ENCODE measurements at regions not wholly inside any gene's neighbourhood (a gene's known extent, or its start where the extent isn't known, plus 50 kb on each side); places are given as distances from the start of the nearest gene placed in this dataset.

GRCh38 chr7:9582824-9583223 is 1149.4 kb downstream of the NXPH1 start:
- H3K27ac ChIP-seq: no peak overlapping the region
- H4K20me1 ChIP-seq (ENCODE audit: insufficient read depth): no peaks in the 10 kb centered on the region
- H3K36me3 ChIP-seq (ENCODE audit: low read depth): no peaks in the 10 kb centered on the region
- H3K4me1 ChIP-seq (replicated peaks; ENCODE audit: insufficient read depth): no peaks in the 10 kb centered on the region
- DNase-seq: no peak
- no peaks in the 10 kb centered on the region for H3K9me3 ChIP-seq (ENCODE audit: insufficient read depth, low read depth)
- ChIA-PET CTCF (no interaction called here), POLR2A (ENCODE audit: unreplicated experiment) (no interaction called here)
- TF ChIP-seq, protein P1, sequence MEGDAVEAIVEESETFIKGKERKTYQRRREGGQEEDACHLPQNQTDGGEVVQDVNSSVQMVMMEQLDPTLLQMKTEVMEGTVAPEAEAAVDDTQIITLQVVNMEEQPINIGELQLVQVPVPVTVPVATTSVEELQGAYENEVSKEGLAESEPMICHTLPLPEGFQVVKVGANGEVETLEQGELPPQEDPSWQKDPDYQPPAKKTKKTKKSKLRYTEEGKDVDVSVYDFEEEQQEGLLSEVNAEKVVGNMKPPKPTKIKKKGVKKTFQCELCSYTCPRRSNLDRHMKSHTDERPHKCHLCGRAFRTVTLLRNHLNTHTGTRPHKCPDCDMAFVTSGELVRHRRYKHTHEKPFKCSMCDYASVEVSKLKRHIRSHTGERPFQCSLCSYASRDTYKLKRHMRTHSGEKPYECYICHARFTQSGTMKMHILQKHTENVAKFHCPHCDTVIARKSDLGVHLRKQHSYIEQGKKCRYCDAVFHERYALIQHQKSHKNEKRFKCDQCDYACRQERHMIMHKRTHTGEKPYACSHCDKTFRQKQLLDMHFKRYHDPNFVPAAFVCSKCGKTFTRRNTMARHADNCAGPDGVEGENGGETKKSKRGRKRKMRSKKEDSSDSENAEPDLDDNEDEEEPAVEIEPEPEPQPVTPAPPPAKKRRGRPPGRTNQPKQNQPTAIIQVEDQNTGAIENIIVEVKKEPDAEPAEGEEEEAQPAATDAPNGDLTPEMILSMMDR (conservative IDR thresholded peaks at IDR 0.05): no peak
- no peak for TF ChIP-seq EZH2 (IDR thresholded peaks at IDR 0.05; ENCODE audit: low read depth)
- no peaks in the 10 kb centered on the region for H3K9me2 ChIP-seq (ENCODE audit: insufficient read depth)
- H3K4me2 ChIP-seq: no peak overlapping the region
- H3K4me3 ChIP-seq: no peak overlapping the region
- no peak overlapping the region for H2AFZ ChIP-seq
- intact Hi-C loops (cut with micrococcal nuclease; ENCODE audit: unreplicated experiment): no loop called here
- H3K27me3 ChIP-seq (ENCODE audit: insufficient read depth, low read depth): no peaks in the 10 kb centered on the region
- no peaks in the 10 kb centered on the region for H3F3A ChIP-seq (ENCODE audit: insufficient read depth, low read depth)
- no peaks in the 10 kb centered on the region for H3K79me2 ChIP-seq (ENCODE audit: low read depth)
- no TSS peak for BruUV-seq (replicated peaks)

DNA sequence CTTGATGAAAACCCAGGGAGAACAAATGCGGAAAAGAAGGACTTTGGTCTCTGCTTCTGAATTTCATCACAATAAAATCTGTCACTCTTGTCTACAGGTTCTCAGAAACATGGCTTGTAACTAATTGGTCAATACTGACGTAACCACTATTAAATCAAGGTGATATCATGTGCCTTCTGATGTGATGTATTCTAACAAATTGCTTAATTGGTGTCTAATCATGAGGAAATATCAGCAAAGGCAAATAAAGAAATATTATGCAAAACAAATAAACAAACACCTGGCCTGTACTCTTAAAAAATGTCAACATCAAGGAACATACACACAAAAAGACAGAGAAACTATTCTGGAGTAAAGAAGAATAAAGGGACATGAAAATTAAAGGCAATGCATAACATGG is 1165.0 kb downstream of the NXPH1 start:
- POLR2A ChIA-PET (ENCODE audit: unreplicated experiment): no interaction called here
- Histone ChIP-seq H3K27ac (no peak overlapping the region), H3F3A (ENCODE audit: insufficient read depth, low read depth) (no peaks in the 10 kb centered on the region), H3K9me3 (ENCODE audit: insufficient read depth, low read depth) (no peaks in the 10 kb centered on the region), H3K4me1 (replicated peaks; ENCODE audit: insufficient read depth) (no peaks in the 10 kb centered on the region), H3K9me2 (ENCODE audit: insufficient read depth) (no peaks in the 10 kb centered on the region), H3K79me2 (ENCODE audit: low read depth) (no peaks in the 10 kb centered on the region), H3K4me3 (no peak overlapping the region), H3K4me2 (no peak overlapping the region), H4K20me1 (ENCODE audit: insufficient read depth) (no peaks in the 10 kb centered on the region), H3K36me3 (ENCODE audit: low read depth) (no peaks in the 10 kb centered on the region), H3K27me3 (ENCODE audit: insufficient read depth, low read depth) (no peaks in the 10 kb centered on the region), H2AFZ (no peak overlapping the region)
- intact Hi-C loops (cut with micrococcal nuclease; ENCODE audit: unreplicated experiment): no loop called here
- DNase-seq: no peak
- CTCF ChIA-PET: no interaction called here
- no TSS peak for BruUV-seq (replicated peaks)
- TF ChIP-seq, protein P1 (conservative IDR thresholded peaks at IDR 0.05): no peak
- no peak for TF ChIP-seq EZH2 (IDR thresholded peaks at IDR 0.05; ENCODE audit: low read depth)

DNA sequence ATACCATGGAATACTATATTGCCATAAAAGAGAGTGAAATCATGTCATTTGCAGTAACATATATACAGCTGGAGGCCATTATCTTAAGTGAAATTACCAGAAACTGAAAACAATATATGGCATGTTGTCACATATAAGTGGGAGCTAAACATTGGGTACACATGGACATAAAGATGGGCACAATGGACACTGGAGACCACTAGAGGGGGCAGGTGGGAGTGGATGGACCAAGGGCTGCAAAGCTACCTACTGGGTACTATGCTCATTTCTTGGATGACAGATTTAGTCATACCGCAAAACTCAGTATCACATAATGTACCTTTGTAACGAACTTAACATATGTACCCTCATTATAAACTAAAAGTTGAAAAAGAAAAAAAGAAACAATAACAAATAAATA is 1167.6 kb downstream of the NXPH1 start:
- H3K4me1 ChIP-seq (replicated peaks; ENCODE audit: insufficient read depth): no peaks in the 10 kb centered on the region
- H4K20me1 ChIP-seq (ENCODE audit: insufficient read depth): no peaks in the 10 kb centered on the region
- H2AFZ ChIP-seq: no peak overlapping the region
- CTCF ChIA-PET: no interaction called here
- TF ChIP-seq, protein P1 (conservative IDR thresholded peaks at IDR 0.05): peak; percentile 44; the same call in 1 of the 2 replicates
- TF ChIP-seq EZH2 (IDR thresholded peaks at IDR 0.05; ENCODE audit: low read depth): no peak
- H3K4me2 ChIP-seq: no peak overlapping the region
- intact Hi-C loops (cut with micrococcal nuclease; ENCODE audit: unreplicated experiment): no loop called here
- POLR2A ChIA-PET (ENCODE audit: unreplicated experiment): interaction anchor here (0.6 kb wide), 1 partner anchor 448 kb away, joined by 7 read pairs; no protein-coding TSS in a partner anchor
- no peaks in the 10 kb centered on the region for H3F3A ChIP-seq (ENCODE audit: insufficient read depth, low read depth)
- no peaks in the 10 kb centered on the region for H3K36me3 ChIP-seq (ENCODE audit: low read depth)
- DNase-seq: no peak
- no peaks in the 10 kb centered on the region for H3K9me2 ChIP-seq (ENCODE audit: insufficient read depth)
- H3K27me3 ChIP-seq (ENCODE audit: insufficient read depth, low read depth): no peaks in the 10 kb centered on the region
- H3K27ac ChIP-seq: no peak overlapping the region
- no TSS peak for BruUV-seq (replicated peaks)
- H3K9me3 ChIP-seq (ENCODE audit: insufficient read depth, low read depth): no peaks in the 10 kb centered on the region
- H3K4me3 ChIP-seq: no peak overlapping the region
- H3K79me2 ChIP-seq (ENCODE audit: low read depth): no peaks in the 10 kb centered on the region
